Mesothelial cell of epicardium (in vitro differentiated cells): ENCODE measurements at regions not wholly inside any gene's neighbourhood (a gene's known extent, or its start where the extent isn't known, plus 50 kb on each side); places are given as distances from the start of the nearest gene placed in this dataset.

ENCODE experiments used
- DNase-seq, 2 experiments: peaks; one replicate each; pipeline ENCODE4 v3.0.0; 2021; ENCODE audit warnings: low spot score in 2 of 2; ENCODE audit not compliant: unreplicated experiment in 2 of 2
- H3K27ac Mint-ChIP-seq: 2 replicates; pipeline ENCODE4 v1.8.0; 2021; ENCODE audit warnings: mixed read lengths
- H3K27me3 Mint-ChIP-seq: 2 replicates; pipeline ENCODE4 v1.8.0; 2021; ENCODE audit warnings: low read depth, mixed read lengths
- H3K36me3 Mint-ChIP-seq: 2 replicates; pipeline ENCODE4 v1.8.0; 2021; ENCODE audit warnings: mixed read lengths
- H3K4me1 Mint-ChIP-seq: 2 replicates; pipeline ENCODE4 v1.8.0; 2021; ENCODE audit warnings: mixed read lengths
- H3K4me3 Mint-ChIP-seq: 2 replicates; pipeline ENCODE4 v1.8.0; 2021; ENCODE audit warnings: mild to moderate bottlenecking, moderate library complexity, mixed read lengths
- H3K9me3 Mint-ChIP-seq: 2 replicates; pipeline ENCODE4 v1.8.0; 2021; ENCODE audit warnings: mixed read lengths
- CTCF ChIP-seq: fragments of 200-600 bp; sonication (generic); IDR thresholded peaks from one replicate; pipeline ENCODE4 v1.5.0; 2021; ENCODE audit warnings: antibody characterized with exemption; ENCODE audit not compliant: unreplicated experiment

DNA sequence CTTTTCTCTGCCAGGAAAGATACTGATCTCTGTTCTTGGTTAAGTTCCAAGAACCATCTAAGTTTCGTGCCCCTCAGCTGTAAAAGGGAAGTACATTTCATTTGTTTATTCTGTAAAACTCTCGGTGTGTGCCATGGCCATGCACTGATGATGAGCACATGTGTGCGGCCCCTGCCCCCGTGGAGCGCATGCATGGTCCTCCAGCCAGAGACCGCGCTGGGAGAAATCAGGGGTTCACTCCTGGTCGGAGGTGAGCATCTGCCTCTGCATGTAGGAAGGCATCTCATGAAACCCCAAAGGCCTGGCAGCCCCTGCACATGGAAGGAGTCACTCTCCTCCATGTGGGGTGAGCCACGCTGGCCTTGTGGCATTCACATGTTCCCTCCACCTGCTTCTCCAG lies 102.5 kb upstream of the RTL1 start:
- TF ChIP-seq CTCF: no peak
- Mint-ChIP-seq H3K27me3 (peaks cover 33% of the 10 kb centered on the region), H3K4me1 (peaks cover 19% of the 10 kb centered on the region), H3K9me3 (peaks cover 8% of the 10 kb centered on the region), H3K27ac (no peak overlapping the region), H3K36me3 (no peaks in the 10 kb centered on the region), H3K4me3 (no peak overlapping the region)
- peak; percentile 13 to 36 for DNase-seq

DNA sequence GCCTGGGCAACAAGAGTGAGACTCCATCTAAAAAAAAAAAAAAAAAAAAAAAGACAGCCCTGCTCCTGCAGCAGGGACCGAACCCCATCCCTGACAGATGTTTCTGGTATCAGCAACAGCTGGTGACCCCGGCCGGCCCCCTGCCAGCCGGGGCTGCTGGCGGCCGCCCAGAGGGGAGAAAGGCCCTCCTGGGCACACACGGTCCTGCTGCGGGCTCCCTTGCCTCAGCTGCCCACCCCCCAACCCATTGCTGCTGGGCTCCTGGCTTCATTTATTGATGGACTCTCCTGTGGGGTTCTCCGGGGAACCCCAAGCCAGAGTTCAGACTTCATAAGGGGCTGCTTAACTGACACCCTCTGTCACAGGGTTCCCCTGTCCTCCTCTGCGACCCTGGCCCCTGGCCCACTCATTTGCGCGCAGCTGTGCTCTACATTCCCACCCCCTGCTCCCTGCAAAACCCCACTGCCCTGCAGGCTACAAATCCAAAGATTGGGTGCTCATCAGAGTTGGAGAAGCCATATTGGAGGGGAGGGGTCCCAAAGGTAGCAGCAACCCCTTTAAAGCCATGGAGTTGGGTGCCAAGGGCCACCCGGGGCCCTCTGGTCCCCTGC lies 103.6 kb upstream of the RTL1 start:
- no peaks in the 10 kb centered on the region for H3K36me3 Mint-ChIP-seq
- peak in 1 of 2 experiments; percentile 12 for DNase-seq
- TF ChIP-seq CTCF: no peak

GRCh38 chr14:101007765-101008164 lies 104.2 kb upstream of the RTL1 start:
- no peaks in the 10 kb centered on the region for H3K36me3 Mint-ChIP-seq
- no peak for TF ChIP-seq CTCF
- no peak overlapping the region for H3K27ac Mint-ChIP-seq
- peaks cover 25% of the 10 kb centered on the region for H3K27me3 Mint-ChIP-seq
- H3K4me3 Mint-ChIP-seq: no peak overlapping the region
- H3K9me3 Mint-ChIP-seq: peaks cover 18% of the 10 kb centered on the region
- H3K4me1 Mint-ChIP-seq: peaks cover 19% of the 10 kb centered on the region
- DNase-seq: no peak

More for the DNA sequence above, 103.6 kb upstream of the RTL1 start:
- Mint-ChIP-seq H3K27me3 (peaks cover 31% of the 10 kb centered on the region), H3K4me1 (peaks cover 19% of the 10 kb centered on the region), H3K4me3 (no peak overlapping the region), H3K9me3 (peaks cover 16% of the 10 kb centered on the region), H3K27ac (no peak overlapping the region)

DNA sequence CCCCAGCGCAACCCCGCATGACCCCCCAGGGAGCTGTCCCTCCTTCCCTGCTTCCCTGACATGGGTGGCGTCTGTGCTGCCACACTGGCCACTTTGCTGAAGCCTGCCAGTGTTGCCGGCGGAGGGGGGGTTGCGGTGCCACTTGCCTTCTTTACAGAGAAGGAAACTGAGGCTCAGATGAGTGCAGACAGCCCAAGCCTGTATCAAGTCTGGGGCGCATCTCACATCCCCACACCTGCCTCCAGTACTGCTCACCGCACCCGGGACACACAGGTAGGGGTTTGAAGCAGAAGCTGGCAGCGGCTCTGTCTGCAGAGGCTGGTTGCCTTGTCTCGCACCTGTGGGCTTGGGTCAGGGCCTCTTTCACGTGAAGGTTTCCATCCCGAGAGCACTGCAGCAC lies 104.7 kb upstream of the RTL1 start:
- Mint-ChIP-seq H3K4me1 (peaks cover 19% of the 10 kb centered on the region), H3K36me3 (no peaks in the 10 kb centered on the region), H3K27me3 (peaks cover 20% of the 10 kb centered on the region), H3K9me3 (peaks cover 15% of the 10 kb centered on the region), H3K27ac (no peak overlapping the region), H3K4me3 (no peak overlapping the region)
- peak in 1 of 2 experiments; percentile 30 for DNase-seq
- no peak for TF ChIP-seq CTCF

DNA sequence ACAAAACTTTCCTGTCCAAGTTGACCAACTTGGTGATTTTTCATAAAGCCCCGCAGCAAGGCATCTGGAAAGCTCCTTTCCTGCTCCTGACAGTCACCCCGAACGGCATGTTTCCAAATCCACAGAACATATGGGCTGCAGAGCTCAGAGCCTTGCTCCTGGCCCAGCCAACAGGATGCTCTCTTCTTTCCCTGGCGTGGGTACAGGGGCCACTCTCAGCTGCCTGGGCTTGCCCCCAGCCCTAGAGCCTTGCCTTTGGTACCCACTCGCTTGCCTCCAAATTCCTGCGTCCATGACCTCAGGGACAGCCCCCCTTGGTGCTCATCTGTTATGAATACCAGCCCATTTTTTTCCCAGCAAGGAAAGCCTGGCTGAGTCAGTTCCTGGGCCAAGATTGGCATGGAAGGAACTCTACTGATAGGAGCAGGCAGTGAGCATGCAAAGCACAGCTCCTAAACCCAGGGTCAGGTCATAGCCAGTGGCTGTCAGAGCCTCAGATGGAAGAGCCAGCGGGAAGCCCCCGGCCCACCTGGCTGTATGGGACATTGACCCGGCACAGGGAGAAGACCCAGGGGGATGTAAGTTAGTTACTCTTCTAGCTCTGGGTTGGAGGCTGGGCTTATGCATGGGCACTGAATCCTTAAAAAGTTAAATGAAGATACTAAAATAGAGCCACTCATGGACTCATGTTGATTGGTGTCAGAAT lies 105.3 kb upstream of the RTL1 start:
- no peak for TF ChIP-seq CTCF
- Mint-ChIP-seq H3K36me3 (no peaks in the 10 kb centered on the region), H3K4me1 (peaks cover 19% of the 10 kb centered on the region), H3K9me3 (peaks cover 15% of the 10 kb centered on the region), H3K4me3 (no peak overlapping the region), H3K27ac (no peak overlapping the region), H3K27me3 (peaks cover 19% of the 10 kb centered on the region)
- peak in 1 of 2 experiments; percentile 30 for DNase-seq
